ENCODE measurements at regions not wholly inside any gene's neighbourhood (a gene's known extent, or its start where the extent isn't known, plus 50 kb on each side); places are given as distances from the start of the nearest gene placed in this dataset.

DNA sequence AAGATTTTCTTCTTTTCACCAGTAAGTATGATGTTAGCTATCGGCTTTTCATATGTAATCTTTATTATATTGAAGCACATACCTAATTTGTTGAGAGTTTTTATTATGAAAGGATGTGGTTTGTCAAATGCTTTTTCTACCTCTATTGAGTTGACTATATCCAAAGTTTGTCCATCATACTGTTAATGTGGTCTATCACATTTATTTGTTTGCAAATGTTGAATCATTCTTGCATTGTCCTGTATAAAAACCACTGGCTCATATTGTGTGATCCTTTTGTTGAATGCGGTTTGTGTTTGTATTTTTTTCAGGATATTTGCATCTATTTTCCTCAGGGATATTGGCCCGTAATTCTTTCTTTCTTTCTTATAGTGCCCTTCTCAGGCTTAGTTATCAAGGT, 675.5 kb downstream of the NUP35 start:
- H3K79me2 ChIP-seq (ENCODE audit: insufficient read depth), result no peaks in the 10 kb centered on the region
- H3K4me2 ChIP-seq, result no peak overlapping the region
- 46% methylated on average over 3 of the region's 3 CpGs for WGBS (ENCODE audit: low lambda C conversion rate)
- no peaks in the 10 kb centered on the region for H3F3A ChIP-seq (replicated peaks; ENCODE audit: insufficient read depth)
- no peaks in the 10 kb centered on the region for H4K20me1 ChIP-seq (ENCODE audit: insufficient read depth)
- H3K4me3 ChIP-seq (ENCODE audit: low read depth in 2 of 2, low read length in 1 of 2), result no peak overlapping the region
- H3K27me3 ChIP-seq (ENCODE audit: insufficient read depth), result no peaks in the 10 kb centered on the region
- H3K4me1 ChIP-seq (ENCODE audit: control insufficient read depth in 1 of 2, insufficient read depth in 2 of 2, low read depth in 1 of 2, low read length in 1 of 2), result no peaks in the 10 kb centered on the region
- POLR2A ChIA-PET, result no interaction called here
- no peak for TF ChIP-seq RFX5 (IDR thresholded peaks at IDR 0.05; ENCODE audit: low read length)
- TF ChIP-seq MXI1 (IDR thresholded peaks at IDR 0.05; ENCODE audit: low read depth, low read length), result no peak
- TF ChIP-seq CHD2 (IDR thresholded peaks at IDR 0.05; ENCODE audit: low read length, partially characterized antibody), result no peak
- TF ChIP-seq, protein P1, sequence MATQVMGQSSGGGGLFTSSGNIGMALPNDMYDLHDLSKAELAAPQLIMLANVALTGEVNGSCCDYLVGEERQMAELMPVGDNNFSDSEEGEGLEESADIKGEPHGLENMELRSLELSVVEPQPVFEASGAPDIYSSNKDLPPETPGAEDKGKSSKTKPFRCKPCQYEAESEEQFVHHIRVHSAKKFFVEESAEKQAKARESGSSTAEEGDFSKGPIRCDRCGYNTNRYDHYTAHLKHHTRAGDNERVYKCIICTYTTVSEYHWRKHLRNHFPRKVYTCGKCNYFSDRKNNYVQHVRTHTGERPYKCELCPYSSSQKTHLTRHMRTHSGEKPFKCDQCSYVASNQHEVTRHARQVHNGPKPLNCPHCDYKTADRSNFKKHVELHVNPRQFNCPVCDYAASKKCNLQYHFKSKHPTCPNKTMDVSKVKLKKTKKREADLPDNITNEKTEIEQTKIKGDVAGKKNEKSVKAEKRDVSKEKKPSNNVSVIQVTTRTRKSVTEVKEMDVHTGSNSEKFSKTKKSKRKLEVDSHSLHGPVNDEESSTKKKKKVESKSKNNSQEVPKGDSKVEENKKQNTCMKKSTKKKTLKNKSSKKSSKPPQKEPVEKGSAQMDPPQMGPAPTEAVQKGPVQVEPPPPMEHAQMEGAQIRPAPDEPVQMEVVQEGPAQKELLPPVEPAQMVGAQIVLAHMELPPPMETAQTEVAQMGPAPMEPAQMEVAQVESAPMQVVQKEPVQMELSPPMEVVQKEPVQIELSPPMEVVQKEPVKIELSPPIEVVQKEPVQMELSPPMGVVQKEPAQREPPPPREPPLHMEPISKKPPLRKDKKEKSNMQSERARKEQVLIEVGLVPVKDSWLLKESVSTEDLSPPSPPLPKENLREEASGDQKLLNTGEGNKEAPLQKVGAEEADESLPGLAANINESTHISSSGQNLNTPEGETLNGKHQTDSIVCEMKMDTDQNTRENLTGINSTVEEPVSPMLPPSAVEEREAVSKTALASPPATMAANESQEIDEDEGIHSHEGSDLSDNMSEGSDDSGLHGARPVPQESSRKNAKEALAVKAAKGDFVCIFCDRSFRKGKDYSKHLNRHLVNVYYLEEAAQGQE (IDR thresholded peaks at IDR 0.05; ENCODE audit: low read depth, low read length), result no peak
- no peak for TF ChIP-seq SIN3A (IDR thresholded peaks at IDR 0.05; ENCODE audit: borderline replicate concordance, low read depth, low read length)
- TF ChIP-seq MEF2A (IDR thresholded peaks at IDR 0.05; ENCODE audit: borderline replicate concordance, low read depth), result no peak
- no peak for TF ChIP-seq NFIC (IDR thresholded peaks at IDR 0.05; ENCODE audit: borderline replicate concordance)
- TF ChIP-seq GABPA (IDR thresholded peaks at IDR 0.05; ENCODE audit: low read depth), result no peak
- TF ChIP-seq, protein P2, sequence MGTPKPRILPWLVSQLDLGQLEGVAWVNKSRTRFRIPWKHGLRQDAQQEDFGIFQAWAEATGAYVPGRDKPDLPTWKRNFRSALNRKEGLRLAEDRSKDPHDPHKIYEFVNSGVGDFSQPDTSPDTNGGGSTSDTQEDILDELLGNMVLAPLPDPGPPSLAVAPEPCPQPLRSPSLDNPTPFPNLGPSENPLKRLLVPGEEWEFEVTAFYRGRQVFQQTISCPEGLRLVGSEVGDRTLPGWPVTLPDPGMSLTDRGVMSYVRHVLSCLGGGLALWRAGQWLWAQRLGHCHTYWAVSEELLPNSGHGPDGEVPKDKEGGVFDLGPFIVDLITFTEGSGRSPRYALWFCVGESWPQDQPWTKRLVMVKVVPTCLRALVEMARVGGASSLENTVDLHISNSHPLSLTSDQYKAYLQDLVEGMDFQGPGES (IDR thresholded peaks at IDR 0.05; ENCODE audit: low read depth, low read length), result no peak
- TF ChIP-seq SMC3 (IDR thresholded peaks at IDR 0.05; ENCODE audit: low read depth, low read length), result no peak
- TF ChIP-seq, protein P3, sequence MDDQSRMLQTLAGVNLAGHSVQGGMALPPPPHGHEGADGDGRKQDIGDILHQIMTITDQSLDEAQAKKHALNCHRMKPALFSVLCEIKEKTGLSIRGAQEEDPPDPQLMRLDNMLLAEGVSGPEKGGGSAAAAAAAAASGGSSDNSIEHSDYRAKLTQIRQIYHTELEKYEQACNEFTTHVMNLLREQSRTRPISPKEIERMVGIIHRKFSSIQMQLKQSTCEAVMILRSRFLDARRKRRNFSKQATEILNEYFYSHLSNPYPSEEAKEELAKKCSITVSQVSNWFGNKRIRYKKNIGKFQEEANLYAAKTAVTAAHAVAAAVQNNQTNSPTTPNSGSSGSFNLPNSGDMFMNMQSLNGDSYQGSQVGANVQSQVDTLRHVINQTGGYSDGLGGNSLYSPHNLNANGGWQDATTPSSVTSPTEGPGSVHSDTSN (IDR thresholded peaks at IDR 0.05), result no peak
- no peak for TF ChIP-seq RCOR1 (IDR thresholded peaks at IDR 0.05; ENCODE audit: low read length)
- H3K9ac ChIP-seq, result no peak overlapping the region
- H3K27ac ChIP-seq (ENCODE audit: low read depth in 2 of 2, low read length in 1 of 2), result no peak overlapping the region
- DNase-seq, result no peak
- H3K9me2 ChIP-seq, result no peaks in the 10 kb centered on the region
- no peak overlapping the region for H2AFZ ChIP-seq (ENCODE audit: low read depth)
- peaks cover 7% of the 10 kb centered on the region for H3K9me3 ChIP-seq
- CTCF ChIA-PET, result no interaction called here
- H3K36me3 ChIP-seq (replicated peaks in 1 of 2; ENCODE audit: control insufficient read depth in 1 of 2, insufficient read depth in 2 of 2, low read length in 1 of 2), result no peaks in the 10 kb centered on the region

DNA sequence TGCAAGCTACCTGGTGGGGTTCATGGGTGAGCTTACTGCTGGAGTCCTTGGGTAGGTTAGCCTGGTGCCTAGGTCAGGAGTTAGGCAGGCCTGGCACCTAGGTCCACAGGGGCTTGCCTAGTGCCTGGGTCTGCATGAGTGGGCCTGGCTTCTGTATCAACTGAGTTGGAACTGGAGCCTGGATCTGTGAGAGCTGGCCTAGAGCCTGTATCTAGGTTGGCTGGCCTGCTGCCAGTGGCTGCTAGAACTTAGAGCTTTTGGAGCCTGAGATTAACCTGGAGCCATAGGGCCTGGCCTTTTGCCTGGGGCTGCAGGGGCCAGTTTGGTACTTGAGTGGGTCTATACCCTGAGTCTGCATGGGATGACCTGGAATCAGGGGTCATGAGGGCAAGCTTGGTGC, 679.4 kb downstream of the NUP35 start:
- Histone ChIP-seq H3K9me3 (peaks cover 7% of the 10 kb centered on the region), H3K4me1 (ENCODE audit: control insufficient read depth in 1 of 2, insufficient read depth in 2 of 2, low read depth in 1 of 2, low read length in 1 of 2) (no peaks in the 10 kb centered on the region), H3K36me3 (replicated peaks in 1 of 2; ENCODE audit: control insufficient read depth in 1 of 2, insufficient read depth in 2 of 2, low read length in 1 of 2) (no peaks in the 10 kb centered on the region), H3K27me3 (ENCODE audit: insufficient read depth) (no peaks in the 10 kb centered on the region), H3F3A (replicated peaks; ENCODE audit: insufficient read depth) (no peaks in the 10 kb centered on the region), H4K20me1 (ENCODE audit: insufficient read depth) (no peaks in the 10 kb centered on the region), H3K27ac (ENCODE audit: low read depth in 2 of 2, low read length in 1 of 2) (no peak overlapping the region), H3K79me2 (ENCODE audit: insufficient read depth) (no peaks in the 10 kb centered on the region), H2AFZ (ENCODE audit: low read depth) (no peak overlapping the region), H3K9me2 (no peaks in the 10 kb centered on the region), H3K4me3 (ENCODE audit: low read depth in 2 of 2, low read length in 1 of 2) (no peak overlapping the region; a peak in 1 of 4 replicates), H3K9ac (no peak overlapping the region), H3K4me2 (no peak overlapping the region)
- ChIA-PET CTCF (interaction anchor here (0.6 kb wide), 1 partner anchor 11 kb away, joined by 3 read pairs; no protein-coding TSS in a partner anchor), POLR2A (no interaction called here)
- DNase-seq, result no peak
- TF ChIP-seq FOXM1 (IDR thresholded peaks at IDR 0.05; ENCODE audit: low read depth) (no peak), RXRA (IDR thresholded peaks at IDR 0.05; ENCODE audit: borderline replicate concordance, low read depth) (no peak), SMC3 (IDR thresholded peaks at IDR 0.05; ENCODE audit: low read depth, low read length) (no peak), CHD2 (IDR thresholded peaks at IDR 0.05; ENCODE audit: low read length, partially characterized antibody) (no peak), POLR2AphosphoS5 (IDR thresholded peaks at IDR 0.05; ENCODE audit: low read depth, low read length) (no peak), TCF12 (IDR thresholded peaks at IDR 0.05) (no peak), MEF2A (IDR thresholded peaks at IDR 0.05; ENCODE audit: borderline replicate concordance, low read depth) (no peak), EP300 (IDR thresholded peaks at IDR 0.05; ENCODE audit: borderline replicate concordance in 1 of 2, low read depth in 1 of 2, low read length in 1 of 2) (no peak), RCOR1 (IDR thresholded peaks at IDR 0.05; ENCODE audit: low read length) (no peak), JUND (IDR thresholded peaks at IDR 0.05) (no peak)
- TF ChIP-seq, protein P1 (IDR thresholded peaks at IDR 0.05; ENCODE audit: low read depth, low read length), result no peak

Measured in SK-N-SH (cell line).